ENCODE measurements at regions not wholly inside any gene's neighbourhood (a gene's known extent, or its start where the extent isn't known, plus 50 kb on each side); places are given as distances from the start of the nearest gene placed in this dataset.

DNA sequence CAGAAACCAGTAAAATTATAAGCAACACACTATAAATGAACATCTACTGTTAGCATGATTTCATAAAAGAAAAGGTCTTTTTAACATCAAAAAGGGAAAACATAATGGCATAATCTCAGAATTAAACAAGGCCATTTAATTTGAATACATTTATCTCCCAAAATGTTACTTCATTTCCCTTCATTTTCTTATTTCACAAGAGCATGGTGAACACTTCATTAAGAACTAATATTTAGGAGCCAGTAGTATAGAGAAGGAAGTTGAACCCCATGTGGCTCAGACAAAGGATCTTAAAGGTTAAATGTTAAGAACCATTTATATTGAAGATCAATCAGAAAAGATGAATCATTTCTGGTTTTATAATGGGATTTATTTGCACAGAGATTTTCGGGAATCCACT lies 981.7 kb downstream of the TTLL7 start:
- ChIA-PET POLR2A (ENCODE audit: low non-redundant PET) (no interaction called here), CTCF (no interaction called here)
- H3K27me3 ChIP-seq (replicated peaks; ENCODE audit: insufficient read depth, low read depth, low read length, poor library complexity): peaks cover 6% of the 10 kb centered on the region
- H3K9me3 ChIP-seq (ENCODE audit: low read depth, low read length, poor library complexity, severe bottlenecking): no peaks in the 10 kb centered on the region
- H3K27ac ChIP-seq (ENCODE audit: low read depth, low read length, poor library complexity, severe bottlenecking): no peak overlapping the region
- DNase-seq (ENCODE audit: low spot score): no peak
- no peak overlapping the region for H3K4me3 ChIP-seq (ENCODE audit: low read depth, low read length, poor library complexity, severe bottlenecking)
- no peaks in the 10 kb centered on the region for H3K36me3 ChIP-seq (ENCODE audit: insufficient read depth, low read length, poor library complexity, severe bottlenecking)
- intact Hi-C loops (cut with micrococcal nuclease; ENCODE audit: unreplicated experiment): no loop called here
- BruUV-seq (replicated peaks): no TSS peak
- no peaks in the 10 kb centered on the region for H3K4me1 ChIP-seq (ENCODE audit: insufficient read depth, low read length, poor library complexity, severe bottlenecking)
- TF ChIP-seq EZH2 (IDR thresholded peaks at IDR 0.05; ENCODE audit: borderline replicate concordance, low read depth, low read length, poor library complexity, severe bottlenecking): no peak
- TF ChIP-seq, protein P1, sequence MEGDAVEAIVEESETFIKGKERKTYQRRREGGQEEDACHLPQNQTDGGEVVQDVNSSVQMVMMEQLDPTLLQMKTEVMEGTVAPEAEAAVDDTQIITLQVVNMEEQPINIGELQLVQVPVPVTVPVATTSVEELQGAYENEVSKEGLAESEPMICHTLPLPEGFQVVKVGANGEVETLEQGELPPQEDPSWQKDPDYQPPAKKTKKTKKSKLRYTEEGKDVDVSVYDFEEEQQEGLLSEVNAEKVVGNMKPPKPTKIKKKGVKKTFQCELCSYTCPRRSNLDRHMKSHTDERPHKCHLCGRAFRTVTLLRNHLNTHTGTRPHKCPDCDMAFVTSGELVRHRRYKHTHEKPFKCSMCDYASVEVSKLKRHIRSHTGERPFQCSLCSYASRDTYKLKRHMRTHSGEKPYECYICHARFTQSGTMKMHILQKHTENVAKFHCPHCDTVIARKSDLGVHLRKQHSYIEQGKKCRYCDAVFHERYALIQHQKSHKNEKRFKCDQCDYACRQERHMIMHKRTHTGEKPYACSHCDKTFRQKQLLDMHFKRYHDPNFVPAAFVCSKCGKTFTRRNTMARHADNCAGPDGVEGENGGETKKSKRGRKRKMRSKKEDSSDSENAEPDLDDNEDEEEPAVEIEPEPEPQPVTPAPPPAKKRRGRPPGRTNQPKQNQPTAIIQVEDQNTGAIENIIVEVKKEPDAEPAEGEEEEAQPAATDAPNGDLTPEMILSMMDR (conservative IDR thresholded peaks at IDR 0.05; ENCODE audit: low read depth, low read length): no peak

DNA sequence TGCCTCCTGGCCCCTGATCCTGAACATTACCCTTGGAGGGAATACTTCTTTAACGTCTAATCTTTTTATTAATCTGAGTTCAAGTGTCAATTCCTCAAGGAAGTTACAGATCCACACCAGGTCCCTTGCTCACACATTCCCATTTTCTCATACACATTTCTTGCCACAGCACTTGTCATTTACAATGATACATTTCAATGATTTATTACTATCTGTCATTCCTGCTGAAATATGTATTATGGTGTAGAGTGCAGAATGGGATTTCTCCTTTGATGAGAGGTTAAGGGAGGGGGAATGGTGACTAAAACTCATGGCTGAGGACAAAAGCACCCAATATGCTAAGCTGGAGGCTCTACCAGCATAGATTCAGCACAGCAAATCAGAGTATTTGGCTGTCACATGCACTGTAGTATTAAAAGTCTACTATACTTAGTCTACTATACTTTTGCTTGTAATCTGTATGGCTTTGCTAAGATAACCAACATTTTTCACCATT lies 982.5 kb downstream of the TTLL7 start:
- intact Hi-C loops (cut with micrococcal nuclease; ENCODE audit: unreplicated experiment): no loop called here
- Histone ChIP-seq H3K27me3 (replicated peaks; ENCODE audit: insufficient read depth, low read depth, low read length, poor library complexity) (peaks cover 13% of the 10 kb centered on the region), H3K9me3 (ENCODE audit: low read depth, low read length, poor library complexity, severe bottlenecking) (no peaks in the 10 kb centered on the region), H3K4me1 (ENCODE audit: insufficient read depth, low read length, poor library complexity, severe bottlenecking) (no peaks in the 10 kb centered on the region), H3K27ac (ENCODE audit: low read depth, low read length, poor library complexity, severe bottlenecking) (no peak overlapping the region), H3K36me3 (ENCODE audit: insufficient read depth, low read length, poor library complexity, severe bottlenecking) (no peaks in the 10 kb centered on the region), H3K4me3 (ENCODE audit: low read depth, low read length, poor library complexity, severe bottlenecking) (no peak overlapping the region)
- no peak for DNase-seq (ENCODE audit: low spot score)
- ChIA-PET POLR2A (ENCODE audit: low non-redundant PET) (no interaction called here), CTCF (no interaction called here)
- no TSS peak for BruUV-seq (replicated peaks)
- no peak for TF ChIP-seq EZH2 (IDR thresholded peaks at IDR 0.05; ENCODE audit: borderline replicate concordance, low read depth, low read length, poor library complexity, severe bottlenecking)
- TF ChIP-seq, protein P1 (conservative IDR thresholded peaks at IDR 0.05; ENCODE audit: low read depth, low read length): no peak

DNA sequence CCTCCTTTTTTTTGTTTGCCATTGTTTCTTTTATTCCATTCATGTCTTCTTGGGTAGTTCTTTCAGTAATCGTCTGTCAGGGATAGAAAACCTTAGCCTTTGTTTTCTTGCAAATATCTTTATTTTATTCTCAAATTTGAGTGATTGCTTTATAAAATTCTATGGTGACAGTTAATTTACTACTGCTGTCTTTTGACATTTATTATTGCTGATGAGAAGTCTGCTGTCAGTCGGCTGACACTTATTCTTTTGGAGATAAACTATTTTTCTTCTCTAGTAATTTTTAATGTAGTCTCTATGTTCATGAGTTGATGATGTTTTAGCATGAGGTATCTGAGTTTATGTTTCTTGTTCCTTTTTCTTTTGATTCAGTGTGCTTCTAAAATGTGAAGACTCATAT lies 983.8 kb downstream of the TTLL7 start:
- no TSS peak for BruUV-seq (replicated peaks)
- H3K27ac ChIP-seq (ENCODE audit: low read depth, low read length, poor library complexity, severe bottlenecking): no peak overlapping the region
- no peaks in the 10 kb centered on the region for H3K36me3 ChIP-seq (ENCODE audit: insufficient read depth, low read length, poor library complexity, severe bottlenecking)
- intact Hi-C loops (cut with micrococcal nuclease; ENCODE audit: unreplicated experiment): no loop called here
- TF ChIP-seq, protein P1 (conservative IDR thresholded peaks at IDR 0.05; ENCODE audit: low read depth, low read length): no peak
- TF ChIP-seq EZH2 (IDR thresholded peaks at IDR 0.05; ENCODE audit: borderline replicate concordance, low read depth, low read length, poor library complexity, severe bottlenecking): no peak
- ChIA-PET POLR2A (ENCODE audit: low non-redundant PET) (no interaction called here), CTCF (no interaction called here)
- H3K4me3 ChIP-seq (ENCODE audit: low read depth, low read length, poor library complexity, severe bottlenecking): no peak overlapping the region
- no peaks in the 10 kb centered on the region for H3K4me1 ChIP-seq (ENCODE audit: insufficient read depth, low read length, poor library complexity, severe bottlenecking)
- DNase-seq (ENCODE audit: low spot score): no peak
- H3K9me3 ChIP-seq (ENCODE audit: low read depth, low read length, poor library complexity, severe bottlenecking): no peaks in the 10 kb centered on the region
- peaks cover 17% of the 10 kb centered on the region for H3K27me3 ChIP-seq (replicated peaks; ENCODE audit: insufficient read depth, low read depth, low read length, poor library complexity)

Data from A673 (cell line).